Transverse colon (tissue), 4 donors: ENCODE measurements at regions not wholly inside any gene's neighbourhood (a gene's known extent, or its start where the extent isn't known, plus 50 kb on each side); places are given as distances from the start of the nearest gene placed in this dataset.

Experiments used
- DNase-seq: peaks from one replicate; pipeline ENCODE4 v3.0.0-alpha.2; 2019
- H3K27ac ChIP-seq, 4 donors: fragments of 200-600 bp; sonication (generic); 2 replicates each; pipeline ENCODE4 v1.5.1; 2016 to 2018; ENCODE audit warnings: inconsistent platforms in 4 of 4
- H3K27me3 ChIP-seq: fragments of 200-600 bp; sonication (generic); 2 replicates; pipeline ENCODE4 v1.5.1; 2017; ENCODE audit warnings: inconsistent platforms
- H3K36me3 ChIP-seq, 4 donors: fragments of 200-600 bp; sonication (generic); 2 replicates each; pipeline ENCODE4 v1.5.1; 2017 to 2019; ENCODE audit warnings: inconsistent platforms in 4 of 4
- H3K4me1 ChIP-seq, 4 donors: fragments of 200-600 bp; sonication (generic); 2 replicates each; pipeline ENCODE4 v1.5.1; 2017 to 2020; ENCODE audit warnings: inconsistent platforms in 4 of 4
- H3K4me3 ChIP-seq, 4 donors: fragments of 200-600 bp; sonication (generic); 1 replicate in 1 of 4; 2 replicates in 3 of 4; pipeline versions ENCODE4 v1.5.1 to v1.6.1; 2017 to 2019; ENCODE audit warnings: inconsistent platforms in 4 of 4
- H3K9me3 ChIP-seq, 2 donors: fragments of 200-600 bp; sonication (generic); 2 replicates each; pipeline ENCODE4 v1.5.1; 2017 to 2019; ENCODE audit warnings: inconsistent platforms in 2 of 2
- CTCF ChIP-seq, 5 experiments: fragments of 200-600 bp in 3 of 5; fragments of 450-650 bp in 2 of 5; sonication (generic) in 3 of 5; IDR thresholded peaks; 1 replicate in 2 of 5; 2 replicates in 3 of 5; pipeline ENCODE4 v1.5.1; 2016 to 2017; ENCODE audit warnings: antibody characterized with exemption in 5 of 5, inconsistent platforms in 3 of 5, mild to moderate bottlenecking in 2 of 5, moderate library complexity in 1 of 5
- EP300 ChIP-seq: sonication (generic); formaldehyde crosslinking; IDR thresholded peaks from one replicate; pipeline ENCODE4 v1.6.1; 2017; ENCODE audit warnings: antibody characterized with exemption, low read depth
- POLR2A ChIP-seq: fragments of 450-650 bp; IDR thresholded peaks from one replicate; pipeline ENCODE4 v1.6.1; 2016; ENCODE audit warnings: antibody characterized with exemption, mild to moderate bottlenecking, moderate library complexity
- POLR2AphosphoS5 ChIP-seq, 3 donors: sonication (generic); formaldehyde crosslinking; IDR thresholded peaks; one replicate each; pipeline ENCODE4 v1.6.1; 2016; ENCODE audit warnings: antibody characterized with exemption in 3 of 3
- WGBS, 2 donors: methylation state at CpG; one replicate each; pipeline ENCODE4 v1.1.5; 2018; ENCODE audit warnings: low coverage in 1 of 2; 5-methylcytosine and 5-hydroxymethylcytosine counted together
- in situ Hi-C, 4 donors: fragments of 200-750 bp; cut with MboI; loops; one replicate each; pipeline versions ENCODE4 v1.15.0 to v1.15.1; 2017; ENCODE audit warnings: low sequenced_read_pairs in 3 of 4, low pct_ligation_motif_present in 1 of 4, low pct_unique_long_range_greater_than_20kb in 1 of 4
- intact Hi-C: fragments of 100-400 bp; cut with DNase I; formaldehyde crosslinking; loops from one replicate; pipeline ENCODE4 v1.15.1; 2023; ENCODE audit warnings: low total_unique reads

GRCh38 chr18:6624661-6625311 is 104.7 kb upstream of the ARHGAP28 start:
- WGBS, 2 donors = 56 to 62% methylated on average over 5 of the region's 5 CpGs
- in situ Hi-C loops (no loop called here), intact Hi-C loops (no loop called here)
- no peak for TF ChIP-seq POLR2AphosphoS5 (IDR thresholded peaks at IDR 0.05)
- TF ChIP-seq EP300 = no peak
- no peak for DNase-seq
- Histone ChIP-seq H3K4me3 (no peak overlapping the region), H3K27ac (peak overlapping the region in 3 of 4 donors; percentile 17 to 24 (median 18)), H3K36me3 (no peaks in the 10 kb centered on the region), H3K9me3 (no peaks in the 10 kb centered on the region), H3K4me1 (no peaks in the 10 kb centered on the region), H3K27me3 (no peaks in the 10 kb centered on the region)

DNA sequence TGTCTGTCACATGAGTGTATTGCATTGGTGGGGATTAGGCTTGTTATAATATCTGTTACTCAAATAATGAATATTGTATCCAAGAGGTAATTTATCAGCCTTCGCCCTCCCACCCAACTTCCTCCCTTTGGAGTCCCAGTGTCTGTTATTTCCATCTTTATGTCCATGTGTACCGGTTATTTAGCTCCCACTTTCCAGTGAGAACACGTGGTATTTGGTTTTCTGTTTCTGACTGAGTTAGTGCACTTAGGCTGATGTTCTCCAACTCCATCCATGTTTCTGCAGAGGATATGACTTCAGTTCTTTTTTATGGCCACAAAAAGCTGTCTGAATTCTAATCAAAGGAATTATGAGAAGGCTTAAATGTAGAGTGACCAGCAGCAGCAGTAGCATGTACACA is 104.0 kb upstream of the ARHGAP28 start:
- no peak for DNase-seq
- Histone ChIP-seq H3K27ac (no peak overlapping the region), H3K9me3 (no peaks in the 10 kb centered on the region), H3K4me1 (no peaks in the 10 kb centered on the region), H3K4me3 (no peak overlapping the region), H3K36me3 (no peaks in the 10 kb centered on the region), H3K27me3 (no peaks in the 10 kb centered on the region)
- TF ChIP-seq POLR2AphosphoS5 (IDR thresholded peaks at IDR 0.05) = no peak
- TF ChIP-seq POLR2A = no peak
- no peak for TF ChIP-seq CTCF (IDR thresholded peaks at IDR 0.05)
- TF ChIP-seq EP300 = no peak
- intact Hi-C loops = no loop called here
- in situ Hi-C loops = no loop called here
- 46 to 54% methylated on average over 3 of the region's 3 CpGs for WGBS, 2 donors

GRCh38 chr18:6626457-6626856 is 103.1 kb upstream of the ARHGAP28 start:
- Histone ChIP-seq H3K36me3 (no peaks in the 10 kb centered on the region), H3K4me1 (no peaks in the 10 kb centered on the region), H3K4me3 (no peak overlapping the region), H3K27me3 (no peaks in the 10 kb centered on the region), H3K27ac (no peak overlapping the region), H3K9me3 (no peaks in the 10 kb centered on the region)
- TF ChIP-seq CTCF (IDR thresholded peaks at IDR 0.05) (no peak), EP300 (no peak), POLR2AphosphoS5 (IDR thresholded peaks at IDR 0.05) (no peak), POLR2A (no peak)
- in situ Hi-C loops (no loop called here), intact Hi-C loops (no loop called here)
- WGBS, 2 donors = 77 to 78% methylated on average over 5 of the region's 5 CpGs
- no peak for DNase-seq

GRCh38 chr18:6627645-6628044 is 101.9 kb upstream of the ARHGAP28 start:
- in situ Hi-C loops (no loop called here), intact Hi-C loops (no loop called here)
- no peaks in the 10 kb centered on the region for H3K36me3 ChIP-seq
- H3K9me3 ChIP-seq = no peaks in the 10 kb centered on the region
- no peak overlapping the region for H3K27ac ChIP-seq
- H3K27me3 ChIP-seq = no peaks in the 10 kb centered on the region
- WGBS, 2 donors = 78% methylated on average over 4 of the region's 4 CpGs; no CpG with 5 or more reads in 1 of the 2 donors
- no peak overlapping the region for H3K4me3 ChIP-seq
- TF ChIP-seq CTCF (IDR thresholded peaks at IDR 0.05) (no peak), EP300 (no peak)
- no peaks in the 10 kb centered on the region for H3K4me1 ChIP-seq
- DNase-seq = no peak

- Histone ChIP-seq H3K4me3 (no peak overlapping the region), H3K4me1 (no peaks in the 10 kb centered on the region), H3K27me3 (no peaks in the 10 kb centered on the region), H3K36me3 (no peaks in the 10 kb centered on the region), H3K27ac (no peak overlapping the region), H3K9me3 (no peaks in the 10 kb centered on the region)
- WGBS, 2 donors = 61 to 67% methylated on average over 1 to 2 of the region's 2 CpGs
- TF ChIP-seq CTCF (IDR thresholded peaks at IDR 0.05) = no peak
- no peak for TF ChIP-seq POLR2A
- TF ChIP-seq POLR2AphosphoS5 (IDR thresholded peaks at IDR 0.05) = no peak
- TF ChIP-seq EP300 = no peak
- no peak for DNase-seq
- intact Hi-C loops = no loop called here
- in situ Hi-C loops = no loop called here
Measured at GRCh38 chr18:6628187-6628586, 101.3 kb upstream of the ARHGAP28 start.
